RKO (cell line): ENCODE measurements at regions not wholly inside any gene's neighbourhood (a gene's known extent, or its start where the extent isn't known, plus 50 kb on each side); places are given as distances from the start of the nearest gene placed in this dataset.
"Not testable (repeated sequence)": the region's sequence is repeated elsewhere in the genome, so short reads cannot be mapped to it uniquely, and the experiment has no call there.

ENCODE experiments used
- DNase-seq: peaks from one replicate; pipeline ENCODE4 v3.0.0-alpha.2; 2016; ENCODE audit warnings: low spot score

DNA sequence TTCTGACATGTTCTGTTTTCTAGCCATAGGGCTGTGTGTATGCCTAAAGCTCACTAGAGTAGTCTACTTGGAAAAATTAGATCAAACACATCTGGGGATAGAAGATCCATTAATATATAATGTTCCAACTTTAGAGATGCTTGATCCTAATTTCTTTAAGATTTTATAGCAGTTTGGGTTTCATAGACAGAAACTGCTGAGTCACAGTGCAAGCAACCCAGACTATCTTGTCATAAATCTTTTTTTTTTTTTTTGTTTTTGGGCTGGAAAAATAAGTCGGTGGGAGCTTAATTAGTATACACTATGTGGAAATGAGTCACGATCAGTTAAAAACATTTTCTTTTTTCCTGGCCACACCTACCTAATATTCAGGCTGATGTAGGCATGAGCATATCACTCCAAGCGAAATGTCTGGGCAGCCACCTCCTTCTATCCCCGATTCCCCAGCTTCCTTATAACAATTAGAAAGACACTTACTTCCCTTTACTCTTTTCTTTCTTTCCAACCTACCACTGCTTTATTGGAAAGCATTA lies 58.2 kb upstream of the CASK start:
- DNase-seq: no peak

DNA sequence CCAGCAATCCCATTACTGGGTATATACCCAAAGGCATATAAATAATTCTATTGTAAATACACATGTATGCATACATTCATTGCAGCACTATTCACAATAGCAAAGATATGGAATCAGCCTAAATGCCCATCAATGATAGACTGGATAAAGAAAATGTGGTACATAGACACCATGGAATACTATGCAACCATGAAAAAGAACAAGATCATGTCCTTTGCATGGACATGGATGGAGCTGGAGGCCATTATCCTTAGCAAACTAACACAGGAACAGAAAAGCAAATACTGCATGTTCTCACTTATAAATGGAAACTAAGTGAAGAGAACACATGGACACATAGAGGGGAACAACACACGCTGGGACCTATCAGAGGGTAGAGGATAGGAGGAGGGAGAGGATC lies 51.3 kb upstream of the CASK start:
- not testable (repeated sequence) for DNase-seq

DNA sequence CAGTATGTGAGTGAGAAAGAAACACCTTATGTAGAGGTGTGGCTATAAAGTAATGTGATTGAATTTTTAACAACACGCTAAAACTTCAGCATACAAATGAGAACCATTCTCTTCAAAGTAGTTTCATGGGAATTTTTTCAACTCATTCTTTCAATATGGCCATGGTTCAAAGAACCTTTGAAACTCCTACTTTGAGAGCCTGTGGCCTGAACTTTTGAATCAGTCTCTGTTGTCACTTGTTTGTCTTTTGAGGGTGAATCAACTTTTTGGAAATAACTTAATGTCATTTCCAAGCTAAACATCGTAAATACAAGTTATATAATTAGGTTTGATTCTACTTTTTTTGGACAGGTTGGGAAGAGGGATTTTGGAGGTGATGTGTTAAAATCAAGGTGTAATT lies 49.9 kb upstream of the CASK start:
- DNase-seq: no peak
